ENCODE measurements at regions not wholly inside any gene's neighbourhood (a gene's known extent, or its start where the extent isn't known, plus 50 kb on each side); places are given as distances from the start of the nearest gene placed in this dataset.
A peak's percentile ranks its signal among the peaks of the same experiment; 100 is the strongest.
"Not testable (repeated sequence)": the region's sequence is repeated elsewhere in the genome, so short reads cannot be mapped to it uniquely, and the experiment has no call there.

- H3K4me1 ChIP-seq (ENCODE audit: control insufficient read depth, insufficient read depth, low read length): peaks cover 15% of the 10 kb centered on the region
- DNase-seq (ENCODE audit: low read depth): no peak
- no peak overlapping the region for H3K4me3 ChIP-seq (ENCODE audit: low read length)
- H3K9me3 ChIP-seq (ENCODE audit: control insufficient read depth, low read length): peaks cover 6% of the 10 kb centered on the region
- no peaks in the 10 kb centered on the region for H3K36me3 ChIP-seq (ENCODE audit: control insufficient read depth, insufficient read depth, low read length, severe bottlenecking)
- H3K9ac ChIP-seq (ENCODE audit: low read length): no peak overlapping the region
- H3K27me3 ChIP-seq (replicated peaks; ENCODE audit: control insufficient read depth, insufficient read depth, low read length): no peaks in the 10 kb centered on the region
Observed at GRCh38 chr6:121764493-121764892, 329.0 kb downstream of the GJA1 start.

GRCh38 chr6:121765060-121765459, 329.6 kb downstream of the GJA1 start:
- H3K9me3 ChIP-seq (ENCODE audit: control insufficient read depth, low read length): peaks cover 6% of the 10 kb centered on the region
- DNase-seq (ENCODE audit: low read depth): no peak
- H3K4me1 ChIP-seq (ENCODE audit: control insufficient read depth, insufficient read depth, low read length): peaks cover 15% of the 10 kb centered on the region
- no peak overlapping the region for H3K9ac ChIP-seq (ENCODE audit: low read length)
- H3K4me3 ChIP-seq (ENCODE audit: low read length): no peak overlapping the region
- H3K36me3 ChIP-seq (ENCODE audit: control insufficient read depth, insufficient read depth, low read length, severe bottlenecking): no peaks in the 10 kb centered on the region
- no peaks in the 10 kb centered on the region for H3K27me3 ChIP-seq (replicated peaks; ENCODE audit: control insufficient read depth, insufficient read depth, low read length)

GRCh38 chr6:121767211-121767610, 331.8 kb downstream of the GJA1 start:
- Histone ChIP-seq H3K4me3 (ENCODE audit: low read length) (peak overlapping the region; percentile 25), H3K36me3 (ENCODE audit: control insufficient read depth, insufficient read depth, low read length, severe bottlenecking) (no peaks in the 10 kb centered on the region), H3K27me3 (replicated peaks; ENCODE audit: control insufficient read depth, insufficient read depth, low read length) (no peaks in the 10 kb centered on the region), H3K9me3 (ENCODE audit: control insufficient read depth, low read length) (peaks cover 3% of the 10 kb centered on the region), H3K9ac (ENCODE audit: low read length) (no peak overlapping the region), H3K4me1 (ENCODE audit: control insufficient read depth, insufficient read depth, low read length) (peaks cover 15% of the 10 kb centered on the region)
- no peak for DNase-seq (ENCODE audit: low read depth)

GRCh38 chr6:121770943-121771342, 335.5 kb downstream of the GJA1 start:
- peaks cover 15% of the 10 kb centered on the region for H3K4me1 ChIP-seq (ENCODE audit: control insufficient read depth, insufficient read depth, low read length)
- DNase-seq (ENCODE audit: low read depth): no peak
- no peaks in the 10 kb centered on the region for H3K9me3 ChIP-seq (ENCODE audit: control insufficient read depth, low read length)
- no peak overlapping the region for H3K4me3 ChIP-seq (ENCODE audit: low read length)
- H3K36me3 ChIP-seq (ENCODE audit: control insufficient read depth, insufficient read depth, low read length, severe bottlenecking): no peaks in the 10 kb centered on the region
- no peaks in the 10 kb centered on the region for H3K27me3 ChIP-seq (replicated peaks; ENCODE audit: control insufficient read depth, insufficient read depth, low read length)
- no peak overlapping the region for H3K9ac ChIP-seq (ENCODE audit: low read length)

- Histone ChIP-seq H3K27me3 (replicated peaks; ENCODE audit: control insufficient read depth, insufficient read depth, low read length) (no peaks in the 10 kb centered on the region), H3K4me3 (ENCODE audit: low read length) (no peak overlapping the region), H3K9ac (ENCODE audit: low read length) (no peak overlapping the region), H3K9me3 (ENCODE audit: control insufficient read depth, low read length) (no peaks in the 10 kb centered on the region), H3K4me1 (ENCODE audit: control insufficient read depth, insufficient read depth, low read length) (peaks cover 11% of the 10 kb centered on the region), H3K36me3 (ENCODE audit: control insufficient read depth, insufficient read depth, low read length, severe bottlenecking) (no peaks in the 10 kb centered on the region)
- DNase-seq (ENCODE audit: low read depth): no peak
Observed at GRCh38 chr6:121771937-121772720, 336.7 kb downstream of the GJA1 start.

- H3K9me3 ChIP-seq (ENCODE audit: control insufficient read depth, low read length): peaks cover 6% of the 10 kb centered on the region
- H3K36me3 ChIP-seq (ENCODE audit: control insufficient read depth, insufficient read depth, low read length, severe bottlenecking): no peaks in the 10 kb centered on the region
- no peak overlapping the region for H3K4me3 ChIP-seq (ENCODE audit: low read length)
- H3K9ac ChIP-seq (ENCODE audit: low read length): no peak overlapping the region
- DNase-seq (ENCODE audit: low read depth): no peak
- H3K4me1 ChIP-seq (ENCODE audit: control insufficient read depth, insufficient read depth, low read length): peaks cover 16% of the 10 kb centered on the region
- H3K27me3 ChIP-seq (replicated peaks; ENCODE audit: control insufficient read depth, insufficient read depth, low read length): no peaks in the 10 kb centered on the region
Observed at GRCh38 chr6:121776054-121776453, 340.6 kb downstream of the GJA1 start.

- DNase-seq (ENCODE audit: low read depth): peak; percentile 89
- Histone ChIP-seq H3K36me3 (ENCODE audit: control insufficient read depth, insufficient read depth, low read length, severe bottlenecking) (no peaks in the 10 kb centered on the region), H3K9me3 (ENCODE audit: control insufficient read depth, low read length) (peaks cover 6% of the 10 kb centered on the region), H3K27me3 (replicated peaks; ENCODE audit: control insufficient read depth, insufficient read depth, low read length) (no peaks in the 10 kb centered on the region), H3K9ac (ENCODE audit: low read length) (peak overlapping the region; percentile 58), H3K4me3 (ENCODE audit: low read length) (peak overlapping the region; percentile 53), H3K4me1 (ENCODE audit: control insufficient read depth, insufficient read depth, low read length) (peaks cover 20% of the 10 kb centered on the region)
Observed at GRCh38 chr6:121780325-121781321, 345.2 kb downstream of the GJA1 start.

GRCh38 chr6:121791396-121792315, 356.2 kb downstream of the GJA1 start:
- H3K4me1 ChIP-seq (ENCODE audit: control insufficient read depth, insufficient read depth, low read length): peaks cover 32% of the 10 kb centered on the region
- H3K9me3 ChIP-seq (ENCODE audit: control insufficient read depth, low read length): no peaks in the 10 kb centered on the region
- H3K4me3 ChIP-seq (ENCODE audit: low read length): no peak overlapping the region
- DNase-seq (ENCODE audit: low read depth): peak; percentile 73
- H3K27me3 ChIP-seq (replicated peaks; ENCODE audit: control insufficient read depth, insufficient read depth, low read length): no peaks in the 10 kb centered on the region
- H3K36me3 ChIP-seq (ENCODE audit: control insufficient read depth, insufficient read depth, low read length, severe bottlenecking): no peaks in the 10 kb centered on the region
- peak overlapping the region; percentile 37 for H3K9ac ChIP-seq (ENCODE audit: low read length)

GRCh38 chr6:121794630-121795029, 359.2 kb downstream of the GJA1 start:
- peak; percentile 91 for DNase-seq (ENCODE audit: low read depth)
- Histone ChIP-seq H3K27me3 (replicated peaks; ENCODE audit: control insufficient read depth, insufficient read depth, low read length) (no peaks in the 10 kb centered on the region), H3K9ac (ENCODE audit: low read length) (peak overlapping the region; percentile 64), H3K4me3 (ENCODE audit: low read length) (peak overlapping the region; percentile 42), H3K36me3 (ENCODE audit: control insufficient read depth, insufficient read depth, low read length, severe bottlenecking) (no peaks in the 10 kb centered on the region), H3K4me1 (ENCODE audit: control insufficient read depth, insufficient read depth, low read length) (peaks cover 32% of the 10 kb centered on the region), H3K9me3 (ENCODE audit: control insufficient read depth, low read length) (no peaks in the 10 kb centered on the region)

- not testable (repeated sequence) for H3K27me3 ChIP-seq (replicated peaks; ENCODE audit: control insufficient read depth, insufficient read depth, low read length); H3K9ac ChIP-seq (ENCODE audit: low read length); DNase-seq (ENCODE audit: low read depth); H3K4me3 ChIP-seq (ENCODE audit: low read length); H3K36me3 ChIP-seq (ENCODE audit: control insufficient read depth, insufficient read depth, low read length, severe bottlenecking)
- Histone ChIP-seq H3K9me3 (ENCODE audit: control insufficient read depth, low read length) (peaks cover 15% of the 10 kb centered on the region), H3K4me1 (ENCODE audit: control insufficient read depth, insufficient read depth, low read length) (peaks cover 17% of the 10 kb centered on the region)
Observed at GRCh38 chr6:121797598-121797997, 362.2 kb downstream of the GJA1 start.
